NCI-H2107 treated with DMSO at 0.1 percent for 48 hours (cell line): ENCODE measurements at regions not wholly inside any gene's neighbourhood (a gene's known extent, or its start where the extent isn't known, plus 50 kb on each side); places are given as distances from the start of the nearest gene placed in this dataset.
"Not testable (repeated sequence)": the region's sequence is repeated elsewhere in the genome, so short reads cannot be mapped to it uniquely, and the experiment has no call there.

ENCODE experiments used
- DNase-seq: peaks from one replicate; lab custom pipeline; 2025; ENCODE audit not compliant: unreplicated experiment; lab: John Stamatoyannopoulos, UW

DNA sequence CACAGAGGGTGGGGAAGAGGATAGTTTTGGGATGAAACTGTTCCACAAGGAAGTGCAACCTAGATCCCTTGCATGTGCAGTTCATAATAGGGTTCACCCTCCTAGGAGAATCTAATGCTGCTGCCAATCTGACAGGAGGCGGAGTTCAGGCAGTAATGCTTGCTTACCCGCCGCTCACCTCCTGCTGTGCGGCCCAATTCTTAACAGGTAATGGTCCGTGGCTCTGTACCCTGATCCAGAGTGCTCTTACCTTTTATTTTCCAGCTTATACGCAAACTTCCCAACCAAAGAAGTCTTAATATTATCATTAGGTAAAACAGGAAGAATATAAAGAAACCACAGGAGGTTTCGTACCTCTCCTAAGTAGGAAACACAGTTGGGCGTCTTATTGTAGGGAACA is 82.7 kb upstream of the CD302 start:
- DNase-seq: peak; percentile 74

DNA sequence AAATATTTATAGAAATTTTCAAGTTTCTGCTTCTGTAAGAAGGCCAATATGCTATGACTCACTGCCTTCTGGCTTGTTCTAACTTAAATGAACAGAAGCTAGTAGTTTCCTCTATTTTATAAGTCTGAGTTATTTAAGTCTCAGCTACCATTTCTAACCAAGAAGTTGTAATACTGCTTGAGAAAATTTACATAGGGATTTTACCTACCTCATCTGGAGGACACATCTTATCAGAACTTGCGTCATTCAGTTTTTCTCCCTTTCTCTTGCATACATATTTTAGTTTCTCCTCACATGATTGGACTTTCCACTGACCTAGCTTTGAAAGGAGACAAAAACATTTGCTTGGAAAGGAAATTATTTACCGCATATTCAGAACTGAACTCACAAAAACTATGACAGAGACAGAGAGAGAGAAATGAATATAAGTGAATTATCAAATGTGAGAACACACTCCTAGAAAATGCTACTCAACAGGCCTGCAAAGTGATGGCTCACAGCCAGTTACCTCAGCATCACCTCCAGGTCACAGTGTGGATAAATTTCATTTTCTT is 81.1 kb upstream of the CD302 start:
- no peak for DNase-seq

DNA sequence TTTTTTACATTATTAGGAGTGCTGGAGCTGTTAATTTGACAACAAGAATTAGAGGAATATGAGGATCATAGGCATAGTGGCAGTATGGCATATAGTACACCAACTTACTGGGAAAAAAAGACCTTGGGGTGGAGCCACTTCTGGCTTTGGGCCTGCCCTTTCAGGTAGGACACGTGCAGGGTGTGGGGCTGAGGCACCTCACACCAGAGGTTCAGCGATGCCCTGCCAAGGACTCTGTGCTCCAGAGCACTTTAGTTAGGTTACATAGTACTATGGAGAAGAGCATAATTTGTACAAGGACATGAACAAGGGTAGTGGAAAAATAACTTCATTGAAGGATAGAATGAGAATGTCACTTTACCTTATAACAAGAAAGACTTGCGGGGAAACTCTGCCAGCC is 77.1 kb upstream of the CD302 start:
- DNase-seq: no peak

DNA sequence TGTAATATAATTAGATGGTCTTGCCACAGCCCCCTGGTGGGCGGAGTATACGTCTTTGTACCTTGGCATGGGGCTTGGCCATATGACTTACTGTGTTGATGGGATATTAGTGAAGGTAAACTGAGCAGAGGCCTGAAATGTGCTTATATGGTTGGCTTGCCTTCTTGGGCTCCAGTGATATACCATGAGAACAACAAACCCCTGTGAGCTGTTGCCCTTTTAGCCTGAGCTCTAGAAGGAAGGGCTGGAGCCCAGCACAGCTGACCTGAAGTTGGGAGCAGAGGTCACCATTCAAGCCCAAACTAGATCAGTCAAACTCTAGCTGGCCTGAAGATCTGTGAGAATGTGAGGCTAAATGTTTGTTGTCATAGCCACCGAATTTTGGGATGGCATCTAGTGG is 75.2 kb upstream of the CD302 start:
- no peak for DNase-seq

GRCh38 chr2:159872353-159872752 is 74.3 kb upstream of the CD302 start:
- no peak for DNase-seq

- DNase-seq: not testable (repeated sequence)
These were observed 70.7 kb upstream of the CD302 start for GRCh38 chr2:159868598-159869159.

DNA sequence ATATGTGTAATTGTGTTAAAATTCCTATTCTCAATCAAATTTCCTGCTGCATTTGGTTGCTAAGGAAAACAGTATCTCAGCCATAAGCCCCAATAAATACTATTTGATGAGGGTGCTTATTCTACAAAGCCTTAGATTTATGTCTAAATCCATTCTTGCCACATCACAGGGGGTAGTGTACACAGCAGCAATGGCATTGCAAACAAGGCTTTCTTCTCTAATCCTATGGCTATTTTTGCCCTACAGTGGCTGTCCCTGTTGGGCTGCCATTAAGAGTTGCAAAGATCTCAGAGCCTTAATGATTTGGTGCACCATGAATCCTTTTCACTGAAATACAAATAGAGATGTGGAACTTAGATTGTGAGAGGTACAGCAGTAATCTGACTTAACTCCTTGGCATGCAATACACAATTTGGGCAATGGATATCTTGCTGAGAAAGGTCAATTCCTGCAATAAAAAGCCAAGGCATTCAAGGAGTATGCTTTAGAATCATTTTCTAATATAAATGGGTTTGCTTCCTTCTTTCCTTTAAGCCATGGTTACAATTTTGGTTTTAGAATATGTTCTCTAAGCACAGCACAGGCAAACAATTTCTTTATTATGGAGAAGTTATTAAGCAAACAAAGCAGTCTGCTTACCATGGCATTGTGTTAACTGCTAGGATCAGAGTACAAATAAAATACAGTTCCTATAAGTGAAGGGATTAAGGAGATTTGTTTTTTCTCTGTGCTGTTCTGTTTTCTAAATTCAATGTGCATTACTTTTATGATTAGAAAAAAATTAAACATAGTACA is 69.8 kb upstream of the CD302 start:
- no peak for DNase-seq

DNA sequence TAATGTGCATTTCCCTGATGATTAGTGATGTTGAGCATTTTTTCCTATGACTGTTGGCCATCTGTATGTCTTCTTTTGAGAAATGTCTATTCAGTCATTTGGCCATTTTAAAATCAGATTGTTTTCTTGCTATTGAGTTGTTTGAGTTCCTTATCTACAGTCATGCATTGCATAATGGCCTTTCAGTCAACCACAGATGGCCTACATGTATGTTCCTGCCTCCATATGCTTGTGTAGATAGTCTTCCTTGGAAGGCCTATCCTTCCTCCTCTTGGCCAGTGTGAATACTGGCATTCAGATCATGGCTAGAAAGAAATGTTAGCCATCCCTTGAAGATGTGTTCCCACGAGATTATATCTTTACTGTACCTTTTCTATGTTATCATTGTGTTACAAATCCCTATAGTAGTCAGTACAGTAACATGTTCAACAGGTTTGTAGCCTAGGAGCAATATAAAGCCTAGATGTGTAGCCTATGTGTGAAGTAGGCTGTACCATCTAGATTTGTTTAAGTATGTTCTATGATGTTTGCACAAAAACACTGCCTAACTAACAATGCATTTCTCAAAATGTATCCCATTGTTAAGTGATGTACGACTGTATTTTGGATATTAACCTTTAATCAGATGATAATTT is 65.6 kb upstream of the CD302 start:
- DNase-seq: no peak

DNA sequence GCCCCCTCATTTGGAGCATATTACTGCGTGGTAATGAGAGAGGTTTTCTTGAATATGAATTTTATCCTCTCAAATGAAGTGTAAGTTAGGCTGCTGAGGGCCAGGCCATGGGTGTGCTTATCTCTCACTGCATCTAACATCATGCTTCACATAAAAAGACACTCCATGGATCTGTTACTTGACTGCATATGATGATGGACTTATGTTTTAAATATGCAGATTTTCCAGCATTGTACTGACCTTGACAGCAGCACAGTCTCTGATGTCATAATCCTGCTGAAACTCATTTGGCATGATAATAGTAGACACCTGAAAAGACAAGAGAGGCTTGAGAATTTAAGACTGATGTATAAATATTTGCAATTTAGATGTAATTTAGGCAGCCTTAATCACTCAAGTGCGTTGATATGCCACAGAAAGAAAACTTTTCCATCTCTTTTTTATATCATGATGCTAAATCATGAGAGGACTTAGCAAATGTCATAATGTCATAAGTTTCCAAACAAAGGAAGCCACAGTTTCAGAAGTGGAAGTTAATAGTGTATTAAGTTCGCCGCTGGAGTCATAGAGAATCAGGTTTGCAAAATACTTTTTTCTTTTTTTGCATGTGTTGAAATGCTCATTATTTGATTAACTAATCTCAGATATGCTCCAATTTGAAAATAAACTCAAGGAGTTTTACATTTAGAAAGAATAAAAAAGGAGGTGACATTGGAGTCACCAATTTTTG is 62.7 kb upstream of the CD302 start:
- no peak for DNase-seq

- DNase-seq: no peak
These were observed 61.6 kb upstream of the CD302 start for GRCh38 chr2:159859583-159859982.

- DNase-seq: no peak
These were observed 58.8 kb upstream of the CD302 start for GRCh38 chr2:159856760-159857159.

- no peak for DNase-seq
These were observed 57.6 kb upstream of the CD302 start for GRCh38 chr2:159855557-159856061.

DNA sequence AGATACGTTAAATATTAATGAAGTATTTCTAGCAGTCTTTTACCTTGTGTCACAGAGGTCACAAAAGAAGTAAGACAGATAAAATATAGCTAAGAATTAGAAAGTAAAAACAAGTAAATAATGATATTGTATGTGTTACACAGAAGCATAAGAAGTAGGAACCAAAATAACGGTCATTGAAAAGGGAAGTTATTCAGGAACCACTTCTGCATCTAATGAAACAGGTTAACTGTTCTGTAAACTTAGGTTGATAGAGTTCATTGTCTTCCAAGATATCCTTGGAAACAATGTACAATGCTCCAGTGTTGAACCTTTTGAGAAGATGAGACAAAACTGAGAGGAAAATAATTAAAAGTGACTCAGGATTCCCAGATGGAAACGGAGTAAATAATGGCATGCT is 57.1 kb upstream of the CD302 start:
- no peak for DNase-seq

DNA sequence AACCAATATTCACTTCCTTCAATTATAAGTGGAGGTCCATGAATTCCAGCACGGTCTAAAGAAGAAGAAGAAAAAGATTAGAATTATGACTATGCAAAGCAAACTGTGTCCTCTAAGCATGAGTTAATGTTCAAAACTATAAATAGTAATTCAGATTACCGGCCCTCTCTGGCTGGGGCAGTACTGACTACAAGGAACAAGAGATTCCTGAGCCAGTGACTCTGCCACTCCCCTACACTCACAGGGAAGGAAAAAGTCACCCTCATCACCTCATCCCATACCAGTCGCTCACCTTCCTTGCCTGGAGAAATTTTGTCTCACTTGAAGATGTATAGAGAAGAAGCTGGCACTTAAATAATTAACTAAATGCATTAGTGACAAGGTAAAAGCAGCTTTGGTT is 56.5 kb upstream of the CD302 start:
- DNase-seq: no peak

DNA sequence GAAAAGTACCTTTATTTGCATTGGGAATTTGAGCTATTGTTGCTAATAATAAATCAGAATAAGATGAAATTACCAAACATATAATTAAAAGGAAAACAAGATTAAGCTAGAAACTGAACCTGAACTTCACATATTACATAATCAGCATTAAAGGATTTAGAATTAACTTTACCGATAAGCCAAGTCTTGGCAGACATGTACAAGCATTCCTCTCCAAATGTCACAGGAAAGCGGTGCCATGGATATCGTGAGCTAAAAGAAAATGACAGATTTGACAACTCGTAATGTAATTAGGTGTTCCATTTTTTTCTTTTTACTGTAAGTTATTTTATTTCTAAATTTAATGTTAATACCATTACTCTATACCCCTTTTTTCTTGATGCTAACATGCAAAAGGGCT is 55.1 kb upstream of the CD302 start:
- no peak for DNase-seq

DNA sequence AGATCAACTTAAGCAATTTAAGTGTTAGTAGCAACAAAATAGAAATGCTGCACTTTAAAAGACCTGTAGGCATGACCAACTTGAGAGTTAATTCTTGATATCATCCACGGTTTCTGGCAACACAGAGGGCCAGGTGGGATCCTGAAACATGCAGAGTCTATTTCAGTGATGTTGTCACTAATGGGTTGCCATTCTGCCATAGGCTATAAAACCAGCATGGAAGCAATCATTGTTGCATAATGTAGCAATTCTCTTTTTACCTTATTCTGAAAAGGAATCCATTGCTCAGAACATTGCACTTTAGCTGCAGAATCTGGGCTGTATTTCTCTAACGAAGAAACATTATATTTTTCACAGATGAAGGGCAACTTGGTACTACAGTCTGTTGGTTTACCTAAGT is 53.9 kb upstream of the CD302 start:
- DNase-seq: no peak

DNA sequence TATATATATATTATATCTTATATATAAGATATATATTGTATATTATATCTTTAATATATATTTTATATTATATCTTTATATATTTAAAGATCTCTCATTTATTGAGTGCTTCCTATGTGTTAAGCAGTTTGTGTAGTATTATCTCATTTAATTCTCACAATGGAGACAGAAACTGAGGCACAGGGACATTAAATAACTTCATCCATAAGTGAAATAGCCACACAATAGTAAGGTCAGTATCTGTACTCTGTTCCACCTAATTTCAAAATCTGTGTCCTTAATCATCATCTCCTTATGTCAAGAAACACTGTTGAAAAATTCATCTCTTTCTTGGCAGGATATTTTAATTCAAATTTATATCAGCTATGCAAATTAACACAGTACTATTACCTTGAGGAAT is 52.8 kb upstream of the CD302 start:
- DNase-seq: no peak

DNA sequence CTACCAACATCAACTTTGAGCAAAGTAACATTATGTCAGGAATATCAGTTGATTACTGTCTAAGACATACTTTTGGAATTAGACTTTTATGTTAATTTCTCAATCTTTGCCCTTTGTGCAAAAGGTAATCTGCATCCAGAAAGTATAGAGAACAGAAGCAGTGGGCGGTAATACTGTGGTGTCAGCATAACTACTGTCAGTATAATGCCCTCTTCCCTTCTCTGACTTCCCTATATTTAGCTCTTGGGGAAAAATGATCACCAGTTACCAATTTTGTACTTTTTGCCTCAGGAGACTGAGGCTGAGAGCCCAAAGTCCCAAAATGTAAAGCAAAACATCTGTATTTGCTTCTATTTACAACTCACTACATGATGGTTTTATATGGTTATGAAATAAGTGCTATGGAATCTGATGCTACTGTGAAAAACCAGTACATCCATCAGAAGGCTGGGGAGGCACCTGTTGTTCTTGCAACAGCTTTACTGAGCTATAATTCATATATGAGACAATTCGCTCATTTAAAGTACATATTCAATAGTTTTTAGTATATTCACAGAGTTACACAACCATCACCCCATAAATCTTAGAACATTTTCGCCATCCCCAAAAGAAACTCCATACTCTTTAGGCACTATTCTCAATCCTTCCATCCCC is 51.3 kb upstream of the CD302 start:
- no peak for DNase-seq
